ENCODE measurements at regions not wholly inside any gene's neighbourhood (a gene's known extent, or its start where the extent isn't known, plus 50 kb on each side); places are given as distances from the start of the nearest gene placed in this dataset.

DNA sequence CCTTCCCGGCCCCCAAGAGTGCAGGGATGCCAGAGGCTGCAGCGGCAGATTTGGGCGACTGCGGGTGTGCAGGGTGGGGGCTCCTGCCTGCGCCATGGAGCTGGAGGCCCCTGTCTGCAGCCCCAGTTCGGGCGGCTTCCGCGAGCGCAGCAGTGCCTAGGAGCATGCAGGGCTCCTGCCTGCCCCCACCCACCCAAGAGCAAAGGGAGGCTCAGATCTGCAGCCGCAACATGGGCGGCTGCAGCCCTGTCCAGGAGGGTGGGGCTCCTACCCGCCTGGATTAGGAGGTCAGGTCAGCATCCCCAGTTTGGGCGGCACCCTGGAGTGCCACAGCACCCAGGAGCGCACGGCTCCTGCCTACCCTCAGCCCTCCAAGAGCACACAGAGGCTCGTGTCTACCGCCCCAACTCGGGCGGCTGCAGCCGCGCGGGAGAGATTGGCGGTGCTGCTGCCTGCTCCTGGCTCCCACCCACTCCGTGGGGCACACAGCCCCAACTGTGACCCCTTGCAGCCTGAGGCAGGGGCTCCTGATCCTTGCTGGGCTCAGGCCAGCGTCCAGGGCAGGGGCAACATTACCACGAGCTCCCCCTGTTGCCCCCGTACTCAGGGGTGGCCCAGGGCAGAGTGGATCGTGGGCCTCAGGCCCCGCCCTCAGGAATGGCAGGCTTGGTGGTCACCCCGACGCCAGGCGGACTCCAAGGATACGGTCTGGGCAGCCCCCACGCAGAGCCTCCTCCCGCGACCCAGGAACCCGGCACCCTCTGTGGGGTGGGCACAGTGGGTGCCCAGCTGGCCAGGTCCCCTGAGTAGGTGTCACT is 55.5 kb upstream of the UNC93A start:
- TF ChIP-seq JUND (IDR thresholded peaks at IDR 0.05) = no peak
- no peak for TF ChIP-seq POLR2AphosphoS5 (IDR thresholded peaks at IDR 0.05; ENCODE audit: low read depth, low read length)

All from HCT116 (cell line).